Stimulated activated CD4-positive, alpha-beta T cell treated with anti-CD3 and anti-CD28 coated beads, Interleukin-15, amount 100 ng/mL, for 1 hour (primary cell): ENCODE measurements at regions not wholly inside any gene's neighbourhood (a gene's known extent, or its start where the extent isn't known, plus 50 kb on each side); places are given as distances from the start of the nearest gene placed in this dataset.

Experiments used
- DNase-seq, 2 donors: peaks; one replicate each; pipeline ENCODE4 v3.0.0-alpha.2; 2020; ENCODE audit warnings: low read depth in 1 of 2, low spot score in 1 of 2

GRCh38 chr5:6198531-6198930, 179.8 kb downstream of the MED10 start:
- DNase-seq, result no peak

DNA sequence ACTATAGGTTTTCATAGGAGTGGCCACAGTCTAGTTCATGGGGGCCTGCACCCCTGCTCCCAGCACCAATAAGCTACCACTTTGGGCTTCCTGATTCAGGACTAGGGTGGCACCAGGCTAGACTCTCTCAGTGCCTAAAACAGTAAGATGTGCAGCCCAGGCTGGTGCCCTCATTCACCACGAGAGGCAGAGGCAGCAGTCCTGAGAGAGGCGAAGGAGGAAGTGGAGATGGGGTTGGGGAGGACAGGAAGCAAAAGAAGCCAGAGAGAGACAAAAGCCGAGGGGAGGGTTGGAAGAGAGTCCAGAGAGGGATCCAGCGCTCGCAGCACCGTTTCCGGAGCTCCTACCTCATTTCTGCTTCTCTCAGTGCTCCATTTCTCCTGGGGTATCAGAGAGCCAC, 180.9 kb downstream of the MED10 start:
- no peak for DNase-seq

DNA sequence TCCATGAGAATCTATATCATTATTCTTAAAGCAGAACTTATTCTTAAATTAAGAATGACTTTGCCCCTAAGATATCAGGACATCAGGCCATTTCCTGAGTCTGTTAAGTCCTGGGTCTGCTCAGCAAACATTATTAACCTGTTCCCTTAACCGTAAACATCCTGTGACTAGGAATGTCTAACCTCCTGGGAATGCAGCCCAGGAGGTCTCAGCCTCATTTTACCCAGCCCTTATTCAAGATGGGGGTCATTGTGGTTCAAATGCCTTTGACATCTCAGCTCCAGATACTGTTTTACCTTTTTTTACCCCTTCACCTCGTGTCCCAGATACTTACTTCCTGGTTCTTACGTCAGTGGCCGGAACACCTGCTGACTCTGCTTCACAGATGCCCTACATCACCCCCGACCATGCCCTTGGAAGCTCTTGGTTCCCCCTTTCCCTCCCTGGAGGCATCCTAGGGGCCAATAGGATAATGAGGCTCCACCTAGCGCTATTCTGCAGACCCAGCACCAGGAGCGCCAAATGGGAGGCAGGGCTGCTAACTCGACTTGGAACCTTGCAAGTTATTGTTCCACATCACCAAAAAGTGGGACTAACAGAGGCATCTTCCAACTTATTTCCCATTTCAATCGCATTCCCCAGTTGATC, 182.5 kb downstream of the MED10 start:
- no peak for DNase-seq

DNA sequence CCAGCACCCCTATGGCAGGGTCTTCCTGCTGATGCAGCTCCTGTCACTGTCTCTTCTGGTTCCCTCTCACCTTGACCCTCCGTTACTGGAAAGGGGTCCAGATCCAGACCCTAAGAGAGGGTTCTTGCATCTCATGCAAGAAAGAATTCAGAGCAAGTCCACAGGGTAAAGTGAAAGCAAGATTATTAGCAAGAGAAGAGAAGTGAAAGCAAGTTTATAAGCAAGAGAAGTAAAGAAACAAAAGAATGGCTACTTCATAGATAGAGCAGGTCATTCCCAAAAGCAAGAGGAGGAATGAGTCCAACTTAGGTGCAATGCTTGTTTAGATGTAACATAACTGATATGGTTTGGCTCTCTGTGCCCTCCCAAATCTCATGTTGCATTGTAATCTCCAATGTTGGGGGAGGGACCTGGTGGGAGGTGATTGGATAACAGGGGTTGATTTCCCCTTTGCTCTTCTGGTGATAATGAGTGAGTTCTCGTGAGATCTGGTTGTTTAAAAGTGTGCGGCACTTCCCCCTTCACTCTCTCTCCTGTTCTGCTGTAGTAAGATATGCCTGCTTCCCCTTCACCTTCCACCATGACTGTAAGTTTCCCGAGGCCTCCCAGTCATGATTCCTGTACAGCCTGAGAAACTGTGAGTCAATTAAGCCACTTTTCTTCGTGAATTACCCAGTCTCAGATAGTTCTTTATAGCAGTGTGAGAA, 183.3 kb downstream of the MED10 start:
- DNase-seq, result no peak

DNA sequence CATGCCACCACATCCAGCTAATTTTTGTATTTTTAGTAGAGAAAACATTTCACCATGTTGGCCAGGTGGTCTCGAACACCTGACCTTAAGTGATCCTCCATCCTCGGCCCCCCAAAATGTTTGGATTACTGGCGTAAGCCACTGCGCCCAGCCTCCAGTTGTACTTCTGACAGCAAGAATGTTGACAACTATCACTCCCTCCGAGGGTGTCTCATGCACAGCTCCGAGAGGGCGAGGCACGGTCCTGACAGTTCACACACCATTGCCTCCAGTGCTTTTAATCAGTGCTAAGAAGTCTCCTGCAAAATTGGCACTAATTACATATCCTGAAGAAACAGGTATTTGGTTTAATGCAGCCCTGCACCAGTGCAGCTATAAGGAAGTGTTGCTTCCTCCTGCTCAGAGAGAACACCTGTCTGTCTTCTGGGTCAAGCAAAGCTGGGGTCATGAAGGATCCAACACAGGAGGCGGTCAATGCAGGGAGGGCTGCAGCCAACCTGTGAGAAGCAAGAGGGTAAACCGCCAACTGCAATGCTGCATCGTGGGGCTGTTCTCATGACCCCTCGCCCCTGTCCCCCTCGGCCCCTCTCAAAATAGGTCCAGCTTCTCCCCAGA, 184.0 kb downstream of the MED10 start:
- DNase-seq, result no peak

DNA sequence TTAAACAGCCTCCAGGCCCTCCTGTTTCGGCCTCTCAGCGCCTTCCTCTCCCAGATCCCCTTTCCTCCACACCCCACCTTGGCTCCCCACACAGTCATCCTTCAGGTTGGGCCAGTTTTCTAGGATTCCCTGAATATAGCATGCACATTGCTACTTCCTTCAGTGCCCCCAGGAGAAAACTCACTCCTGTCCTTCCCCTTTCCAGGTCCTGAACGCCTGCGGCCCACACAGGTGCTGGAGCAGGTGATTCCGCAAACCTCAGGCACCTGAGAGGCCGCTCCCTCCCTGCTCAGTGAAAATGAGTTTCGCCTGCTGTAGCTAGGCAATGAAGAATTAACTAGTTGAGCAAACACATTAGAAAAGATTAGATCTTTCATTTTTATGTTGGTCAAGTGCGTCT, 185.0 kb downstream of the MED10 start:
- no peak for DNase-seq

- DNase-seq, result no peak
Observed at GRCh38 chr5:6190838-6191237, 187.5 kb downstream of the MED10 start.

- no peak for DNase-seq
Observed at GRCh38 chr5:6188976-6189375, 189.4 kb downstream of the MED10 start.

DNA sequence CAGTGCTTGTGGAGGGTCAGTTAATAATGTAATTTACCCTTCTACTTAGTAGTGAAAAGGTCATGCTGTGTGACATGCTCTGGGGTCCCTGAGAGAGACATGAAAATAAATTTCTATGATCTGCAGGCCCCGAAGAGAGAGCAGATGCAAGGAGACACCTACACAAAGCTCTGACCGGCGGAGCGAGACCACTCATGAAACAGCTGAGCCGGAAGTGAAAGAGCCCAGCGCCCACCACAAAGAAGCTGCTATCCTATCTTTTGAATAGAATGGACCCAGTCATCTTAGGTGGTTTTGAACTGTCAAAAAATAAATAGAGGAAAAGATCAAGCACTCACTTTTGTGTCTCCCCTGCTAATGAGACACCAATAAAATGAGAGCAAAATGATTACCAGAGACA, 190.0 kb downstream of the MED10 start:
- no peak for DNase-seq

DNA sequence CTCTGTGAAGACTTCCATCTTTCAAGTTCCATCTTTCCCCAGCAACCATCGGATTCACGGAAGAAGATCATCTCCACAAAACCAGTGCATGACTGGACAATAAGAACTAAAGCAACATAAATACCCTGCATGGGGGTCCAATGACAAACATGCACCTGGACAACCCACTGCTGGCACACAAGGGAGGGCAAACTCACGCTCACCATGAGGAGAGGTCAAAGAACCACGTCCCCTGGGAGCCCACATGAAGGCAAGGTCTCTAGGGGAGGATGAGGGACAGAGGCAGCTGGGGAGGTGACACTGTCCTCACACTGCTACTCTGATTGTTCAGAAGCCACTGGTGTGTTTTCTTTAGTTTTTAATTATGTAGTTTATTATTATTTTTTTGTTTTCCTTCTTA, 190.8 kb downstream of the MED10 start:
- no peak for DNase-seq

- DNase-seq, result no peak
Observed at GRCh38 chr5:6185574-6185973, 192.8 kb downstream of the MED10 start.

DNA sequence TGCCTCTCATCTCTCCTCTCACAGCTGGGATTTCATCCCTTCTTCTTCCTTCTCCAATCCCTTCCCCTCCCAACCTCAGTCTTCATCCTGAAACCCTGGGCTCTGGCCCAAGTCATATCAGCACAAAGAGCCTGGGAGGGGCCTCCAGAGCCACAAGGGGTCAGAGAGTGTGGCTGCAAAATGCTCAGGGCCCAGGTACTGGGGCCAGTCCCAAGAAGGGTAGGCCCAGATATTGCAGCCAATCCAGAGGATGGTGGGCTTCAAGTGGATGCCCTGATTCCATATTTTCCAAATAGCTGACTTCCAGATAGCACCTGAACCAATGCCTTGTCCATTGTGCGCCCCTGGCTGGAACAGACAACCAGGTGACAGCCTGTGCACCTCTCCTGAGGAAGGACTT, 193.9 kb downstream of the MED10 start:
- DNase-seq, result no peak

DNA sequence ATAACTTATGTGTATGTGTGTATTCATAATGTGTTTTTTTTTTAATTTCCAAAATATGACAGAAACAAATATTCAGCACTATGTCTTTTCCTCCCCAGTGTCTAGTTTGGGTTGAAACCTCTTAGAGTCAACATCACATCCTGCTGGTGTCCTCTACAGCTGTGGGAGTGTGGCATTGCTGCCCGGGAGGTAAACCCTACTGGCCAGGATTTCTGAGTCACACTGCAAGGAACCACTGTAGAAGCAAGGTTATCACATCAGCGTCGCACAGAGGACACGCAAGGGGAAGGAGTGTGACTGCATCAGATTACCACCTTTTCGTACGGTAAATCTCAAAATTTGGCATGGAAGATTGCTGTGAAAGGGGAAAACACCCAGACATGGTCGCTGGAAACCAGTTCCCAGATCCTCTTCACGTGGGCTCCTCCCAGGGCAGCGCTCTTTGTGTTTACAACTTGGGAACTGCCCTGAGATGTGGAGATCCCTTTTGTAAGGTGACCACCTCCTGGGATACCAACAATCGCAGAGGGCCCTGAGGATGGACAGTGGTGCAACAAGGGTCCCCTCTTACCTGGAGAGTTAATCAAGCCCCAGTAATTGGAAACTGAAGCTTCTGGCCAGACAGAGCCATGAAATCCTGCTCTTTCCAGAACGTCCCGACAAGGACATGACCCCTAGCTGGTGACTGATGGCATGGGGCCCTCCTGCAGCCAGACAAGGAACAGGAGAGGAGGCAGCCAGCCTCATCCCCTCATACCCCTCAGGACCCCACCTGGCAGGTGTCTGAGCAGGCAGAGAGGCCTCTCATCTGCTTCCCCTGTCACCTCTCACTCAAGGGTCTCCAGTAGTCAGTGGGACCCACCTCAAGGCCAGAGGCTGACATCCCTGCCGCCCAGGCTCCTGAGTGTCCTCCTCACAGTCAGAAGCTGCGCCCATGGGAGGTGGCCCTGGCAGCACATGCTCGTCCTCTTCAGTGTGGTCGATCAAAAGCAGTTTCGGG, 194.7 kb downstream of the MED10 start:
- no peak for DNase-seq

DNA sequence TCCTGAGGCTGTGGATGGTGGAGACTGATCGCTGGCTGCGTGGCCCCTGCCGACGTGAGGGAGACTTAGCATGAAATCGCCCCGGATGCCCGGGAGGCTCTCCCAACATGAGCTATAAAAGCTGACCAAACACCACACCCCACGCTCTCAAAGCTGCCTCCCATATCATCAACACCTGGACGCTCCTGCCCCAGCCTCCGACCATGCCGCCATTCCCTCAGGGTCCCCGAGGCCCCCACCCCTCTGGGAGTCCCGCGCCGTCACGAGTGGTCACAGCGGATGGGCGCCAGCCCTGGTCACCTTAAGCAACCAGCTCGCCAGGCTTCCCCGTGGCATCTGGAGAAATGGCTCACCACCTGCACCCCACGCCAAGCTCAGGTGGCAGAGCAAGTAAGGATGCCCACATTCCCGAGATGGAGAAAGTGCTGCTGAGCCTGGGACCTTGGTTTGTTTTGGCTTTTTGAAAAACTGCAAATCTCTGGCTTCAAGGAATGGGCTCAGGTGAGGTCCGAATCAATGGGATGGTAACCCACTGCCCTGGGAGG, 196.0 kb downstream of the MED10 start:
- DNase-seq, result no peak

DNA sequence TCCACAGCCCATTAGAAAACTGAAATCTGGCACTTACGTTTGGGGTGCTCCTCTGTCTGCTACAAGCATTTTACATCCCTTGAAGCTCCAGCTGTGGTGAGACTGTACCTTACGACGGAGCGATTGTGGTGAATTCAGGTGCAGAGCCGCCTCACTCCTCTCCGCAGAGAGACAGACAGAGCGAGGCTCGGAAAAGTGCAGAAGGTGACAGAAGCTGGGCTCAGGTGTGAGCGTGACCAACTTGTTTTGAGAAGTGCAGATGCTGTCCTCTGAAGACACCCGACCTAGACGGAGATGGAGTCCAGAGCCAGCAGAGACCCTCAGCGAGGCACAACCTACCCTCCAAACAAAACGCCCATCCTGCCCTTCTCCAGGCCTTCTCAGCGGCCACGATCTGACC, 196.5 kb downstream of the MED10 start:
- DNase-seq, result no peak

GRCh38 chr5:6181147-6181729, 197.1 kb downstream of the MED10 start:
- no peak for DNase-seq

GRCh38 chr5:6180231-6180872, 198.0 kb downstream of the MED10 start:
- DNase-seq, result no peak

DNA sequence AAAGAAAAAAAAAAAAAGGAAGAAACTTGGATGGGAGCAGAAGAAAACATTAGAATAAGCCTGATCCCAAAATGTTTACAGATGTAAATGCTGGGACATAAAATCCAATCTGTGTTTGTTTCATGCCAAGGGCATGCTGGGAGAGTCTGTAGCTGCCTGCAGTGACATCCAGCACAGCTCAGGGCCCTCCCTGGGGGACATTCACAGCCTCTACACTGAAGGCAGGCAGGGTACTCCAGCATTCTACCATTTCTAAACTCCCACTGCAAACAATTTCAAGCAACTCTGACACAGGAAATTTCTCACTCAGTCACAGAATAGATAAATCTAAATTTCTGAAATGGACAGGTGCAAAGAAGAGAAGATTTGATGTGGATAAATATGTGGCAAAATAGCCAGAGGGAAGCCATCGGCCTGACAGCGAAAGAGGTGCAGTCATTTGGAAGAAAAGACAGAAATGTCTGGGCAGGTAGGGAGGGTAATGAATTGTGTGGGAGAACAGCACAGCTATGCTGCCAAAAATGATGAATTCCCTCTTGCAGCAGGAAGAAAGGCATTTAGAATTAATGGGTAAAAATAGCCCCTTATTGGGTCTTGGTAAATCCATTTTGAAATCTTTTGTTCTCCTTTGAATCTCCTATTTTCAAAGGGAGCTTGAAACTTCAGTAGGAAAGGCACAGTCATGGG, 199.4 kb downstream of the MED10 start:
- DNase-seq, result no peak

DNA sequence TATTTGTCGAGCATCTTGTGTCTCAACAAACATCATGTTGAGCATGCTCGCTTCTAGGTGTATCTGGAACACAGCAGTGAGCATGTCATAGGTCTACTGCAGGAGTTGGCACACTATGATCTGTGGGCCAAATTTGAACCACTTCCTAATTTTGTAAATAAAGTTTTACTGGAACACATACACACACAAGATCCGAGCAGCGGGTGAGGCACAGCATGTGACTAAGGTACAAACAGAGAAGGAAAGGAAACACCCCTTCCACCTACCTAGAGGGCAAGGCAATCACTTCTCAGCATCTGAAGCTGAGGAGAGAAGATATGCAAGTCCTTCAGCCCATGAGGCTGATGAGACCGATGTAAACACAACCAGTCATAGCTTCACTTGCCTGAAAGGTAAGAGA, 200.4 kb downstream of the MED10 start:
- DNase-seq, result no peak
